Pancreas (tissue), 10 donors: ENCODE measurements at regions not wholly inside any gene's neighbourhood (a gene's known extent, or its start where the extent isn't known, plus 50 kb on each side); places are given as distances from the start of the nearest gene placed in this dataset.

Experiments
- ATAC-seq, 4 donors: fragments of 200-7000 bp; cut with Tn5 transposase; one replicate each; pipeline versions ENCODE4 v1.8.0 to v1.9.1; 2020; ENCODE audit warnings: mild to moderate bottlenecking in 4 of 4, moderate library complexity in 4 of 4
- DNase-seq, 6 donors: peaks; one replicate each; pipeline ENCODE4 v3.0.0-alpha.2; 2020
- FAIRE-seq: peaks from 2 replicates; lab custom pipeline; 2012; peaks lifted over from hg19 to GRCh38; lab: Jason Lieb, UNC
- H3K27ac ChIP-seq, 4 donors: fragments of 200-600 bp; sonication (generic); 1 replicate in 3 of 4; 2 replicates in 1 of 4; pipeline versions ENCODE4 v1.5.0 to v1.8.0; 2020
- H3K27me3 ChIP-seq, 4 donors: fragments of 200-600 bp; one replicate each; pipeline ENCODE4 v1.8.0; 2021
- H3K36me3 ChIP-seq, 3 donors: fragments of 200-600 bp; sonication (generic) in 1 of 3; one replicate each; pipeline versions ENCODE4 v1.5.0 to v1.8.0; 2020 to 2021
- H3K4me1 ChIP-seq, 3 donors: fragments of 200-600 bp; one replicate each; pipeline ENCODE4 v1.8.0; 2021
- H3K4me3 ChIP-seq, 4 donors: fragments of 200-600 bp; sonication (generic) in 2 of 4; one replicate each; pipeline versions ENCODE4 v1.5.0 to v1.8.0; 2020 to 2021
- H3K9me3 ChIP-seq, 4 donors: fragments of 200-600 bp; one replicate each; pipeline ENCODE4 v1.8.0; 2021
- CTCF ChIP-seq, 4 donors: fragments of 200-600 bp; sonication (generic) in 3 of 4; IDR thresholded peaks; one replicate each; pipeline versions ENCODE4 v1.5.0 to v1.8.0; 2021; ENCODE audit warnings: antibody characterized with exemption in 4 of 4
- WGBS, 2 donors: extraction: QIAGEN DNeasy Blood & Tissue Kit; methylation state at CpG; one replicate each; pipeline ENCODE4 v1.1.7; 2013; 5-methylcytosine and 5-hydroxymethylcytosine counted together
- intact Hi-C, 3 donors: fragments of 100-400 bp; cut with DNase I; formaldehyde crosslinking; loops; one replicate each; pipeline versions ENCODE4 v1.11.1 to v1.14.2; 2022
- donor health status: healthy with polysubstance abuse.
- donor health status: DM: no; HTN: no; CAD: no; lungs with moderate emphysema.
- donor health status: DM: no; HTN: no; CAD: no.
- donor health status: control.
- donor health status: control.
- donor health status: Bipolar disorder and iron deficiency.
- donor health status: DM: yes; HTN: yes; CAD: no.
- donor health status: DM: no; HTN: no; CAD: no.
- donor health status: DM: no; HTN: no; CAD: no.
- donor health status: DM: yes; HTN: yes; CAD: no.

GRCh38 chr18:64810354-64810753 is 661.5 kb upstream of the LINC00305 start:
- TF ChIP-seq CTCF (IDR thresholded peaks at IDR 0.05) = no peak
- H3K9me3 ChIP-seq = no peaks in the 10 kb centered on the region
- intact Hi-C loops = no loop called here
- no peak overlapping the region for H3K27ac ChIP-seq
- no peaks in the 10 kb centered on the region for H3K4me1 ChIP-seq
- no peak for ATAC-seq
- WGBS, 2 donors = 79 to 83% methylated on average over 3 of the region's 3 CpGs
- H3K36me3 ChIP-seq = no peaks in the 10 kb centered on the region
- no peak for DNase-seq
- H3K4me3 ChIP-seq = no peak overlapping the region
- FAIRE-seq = no peak
- no peaks in the 10 kb centered on the region for H3K27me3 ChIP-seq

- Histone ChIP-seq H3K4me3 (no peak overlapping the region), H3K27ac (no peak overlapping the region), H3K27me3 (no peaks in the 10 kb centered on the region), H3K4me1 (no peaks in the 10 kb centered on the region), H3K9me3 (no peaks in the 10 kb centered on the region), H3K36me3 (no peaks in the 10 kb centered on the region)
- no peak for DNase-seq
- intact Hi-C loops = no loop called here
- ATAC-seq = no peak
- FAIRE-seq = no peak
- 57 to 67% methylated on average over 5 of the region's 5 CpGs for WGBS, 2 donors
- no peak for TF ChIP-seq CTCF (IDR thresholded peaks at IDR 0.05)
Measured at GRCh38 chr18:64809801-64810200, 660.9 kb upstream of the LINC00305 start.

- no peak for TF ChIP-seq CTCF (IDR thresholded peaks at IDR 0.05)
- FAIRE-seq = no peak
- no peaks in the 10 kb centered on the region for H3K36me3 ChIP-seq
- H3K4me3 ChIP-seq = no peak overlapping the region
- no peaks in the 10 kb centered on the region for H3K27me3 ChIP-seq
- intact Hi-C loops = no loop called here
- no peaks in the 10 kb centered on the region for H3K9me3 ChIP-seq
- H3K27ac ChIP-seq = no peak overlapping the region
- WGBS, 2 donors = 90% methylated on average over 5 of the region's 5 CpGs
- no peak for ATAC-seq
- peaks cover 0 to 5% (median 0%) of the 10 kb centered on the region in 3 donors for H3K4me1 ChIP-seq
- no peak for DNase-seq
Measured at GRCh38 chr18:64807560-64807959, 658.7 kb upstream of the LINC00305 start.

- intact Hi-C loops = no loop called here
- ATAC-seq (no peak), DNase-seq (no peak), FAIRE-seq (no peak)
- H3K9me3 ChIP-seq = no peaks in the 10 kb centered on the region
- no peaks in the 10 kb centered on the region for H3K36me3 ChIP-seq
- H3K4me1 ChIP-seq = peaks cover 0 to 5% (median 0%) of the 10 kb centered on the region in 3 donors
- H3K4me3 ChIP-seq = no peak overlapping the region
- H3K27me3 ChIP-seq = no peaks in the 10 kb centered on the region
- H3K27ac ChIP-seq = no peak overlapping the region
- WGBS, 2 donors = 84 to 91% methylated on average over 5 of the region's 5 CpGs
- TF ChIP-seq CTCF (IDR thresholded peaks at IDR 0.05) = no peak
Measured at GRCh38 chr18:64806691-64807090, 657.8 kb upstream of the LINC00305 start.

- no peak for FAIRE-seq
- no peaks in the 10 kb centered on the region for H3K27me3 ChIP-seq
- H3K36me3 ChIP-seq = no peaks in the 10 kb centered on the region
- no peak for DNase-seq
- peaks cover 0 to 5% (median 0%) of the 10 kb centered on the region in 3 donors for H3K4me1 ChIP-seq
- ATAC-seq = no peak
- H3K9me3 ChIP-seq = no peaks in the 10 kb centered on the region
- intact Hi-C loops = no loop called here
- H3K27ac ChIP-seq = no peak overlapping the region
- no peak for TF ChIP-seq CTCF (IDR thresholded peaks at IDR 0.05)
- 89 to 96% methylated on average over 2 of the region's 2 CpGs for WGBS, 2 donors
- H3K4me3 ChIP-seq = no peak overlapping the region
Measured at GRCh38 chr18:64806232-64806631, 657.3 kb upstream of the LINC00305 start.
